Kidney (tissue), 13 donors: ENCODE measurements at regions not wholly inside any gene's neighbourhood (a gene's known extent, or its start where the extent isn't known, plus 50 kb on each side); places are given as distances from the start of the nearest gene placed in this dataset.
A peak's percentile ranks its signal among the peaks of the same experiment; 100 is the strongest.

Source experiments
- DNase-seq, 5 donors: peaks; one replicate each; pipeline ENCODE4 v3.0.0-alpha.2; 2013 to 2020
- FAIRE-seq: peaks from 2 replicates; lab custom pipeline; 2012; peaks lifted over from hg19 to GRCh38; lab: Jason Lieb, UNC
- H3K27ac ChIP-seq, 2 donors: one replicate each; pipeline ENCODE4 v1.7.0; 2013; ENCODE audit warnings: low read depth in 2 of 2, low read length in 2 of 2, inconsistent platforms in 1 of 2
- H3K27me3 ChIP-seq: one replicate; pipeline ENCODE4 v1.7.1; 2013; ENCODE audit warnings: low read length, inconsistent platforms; ENCODE audit not compliant: control insufficient read depth, insufficient read depth
- H3K36me3 ChIP-seq, 3 donors: one replicate each; pipeline versions ENCODE4 v1.7.0 to v1.7.1; 2013; ENCODE audit warnings: low read length in 3 of 3, control low read depth in 1 of 3, inconsistent platforms in 1 of 3; ENCODE audit not compliant: insufficient read depth in 3 of 3, control insufficient read depth in 2 of 3
- H3K4me1 ChIP-seq, 3 donors: one replicate each; pipeline versions ENCODE4 v1.7.0 to v1.7.1; 2013; ENCODE audit warnings: low read length in 3 of 3, inconsistent platforms in 1 of 3, low read depth in 1 of 3; ENCODE audit not compliant: control insufficient read depth in 2 of 3, insufficient read depth in 2 of 3
- H3K4me3 ChIP-seq, 3 donors: one replicate each; pipeline versions ENCODE4 v1.7.0 to v1.8.1; 2013; ENCODE audit warnings: low read length in 3 of 3, control low read depth in 1 of 3, inconsistent platforms in 1 of 3
- H3K9ac ChIP-seq, 3 donors: one replicate each; pipeline versions ENCODE4 v1.7.0 to v1.7.1; 2013; ENCODE audit warnings: low read length in 3 of 3, control low read depth in 1 of 3, inconsistent platforms in 1 of 3
- H3K9me3 ChIP-seq, 3 donors: one replicate each; pipeline versions ENCODE4 v1.7.0 to v1.7.1; 2013; ENCODE audit warnings: low read length in 3 of 3, control low read depth in 1 of 3, inconsistent platforms in 1 of 3; ENCODE audit not compliant: control insufficient read depth in 2 of 3, insufficient read depth in 1 of 3
- CTCF ChIP-seq: IDR thresholded peaks from 3 replicates; pipeline ENCODE4 v1.5.1; 2012; ENCODE audit warnings: mild to moderate bottlenecking, moderate library complexity, borderline replicate concordance; ENCODE audit not compliant: insufficient read depth; ENCODE audit errors: extremely low read depth
- intact Hi-C: fragments of 100-400 bp; cut with DNase I; formaldehyde crosslinking; loops from one replicate; pipeline ENCODE4 v1.11.1; 2022
- donor health status: control.
- donor health status: control.
- donor health status: control.
- donor health status: control.
- donor health status: control.
- donor health status: DM: yes; HTN: yes; CAD: no.
- donor health status: Normal renal cell carcinoma (clear cell type).

GRCh38 chr5:159773062-159773924 lies 143.0 kb upstream of the ADRA1B start:
- intact Hi-C loops, result no loop called here
- Histone ChIP-seq H3K4me1 (peaks cover 0 to 8% (median 3%) of the 10 kb centered on the region in 3 donors), H3K4me3 (peak overlapping the region in 2 of 3 donors; percentile 28 to 55), H3K27me3 (no peaks in the 10 kb centered on the region), H3K9ac (peak overlapping the region in 2 of 3 donors; percentile 48 to 51), H3K9me3 (no peaks in the 10 kb centered on the region), H3K36me3 (no peaks in the 10 kb centered on the region), H3K27ac (no peak overlapping the region)
- TF ChIP-seq CTCF, result peak; percentile 32
- FAIRE-seq, result no peak
- peak; percentile 72 to 91 (median 77) for DNase-seq

GRCh38 chr5:159774476-159775031 lies 141.7 kb upstream of the ADRA1B start:
- Histone ChIP-seq H3K27me3 (no peaks in the 10 kb centered on the region), H3K27ac (no peak overlapping the region), H3K9me3 (no peaks in the 10 kb centered on the region), H3K36me3 (no peaks in the 10 kb centered on the region), H3K9ac (no peak overlapping the region), H3K4me1 (peaks cover 0 to 8% (median 3%) of the 10 kb centered on the region in 3 donors), H3K4me3 (no peak overlapping the region)
- intact Hi-C loops, result no loop called here
- FAIRE-seq (no peak), DNase-seq (no peak)
- TF ChIP-seq CTCF, result no peak

- H3K9me3 ChIP-seq, result no peaks in the 10 kb centered on the region
- intact Hi-C loops, result no loop called here
- no peak for DNase-seq
These were observed 140.4 kb upstream of the ADRA1B start for GRCh38 chr5:159775890-159776289.

More at GRCh38 chr5:159775890-159776289, 140.4 kb upstream of the ADRA1B start:
- no peak overlapping the region for H3K9ac ChIP-seq
- H3K4me1 ChIP-seq, result peaks cover 0 to 8% (median 3%) of the 10 kb centered on the region in 3 donors
- H3K27ac ChIP-seq, result no peak overlapping the region
- FAIRE-seq, result no peak
- no peaks in the 10 kb centered on the region for H3K27me3 ChIP-seq
- H3K4me3 ChIP-seq, result no peak overlapping the region
- no peak for TF ChIP-seq CTCF
- H3K36me3 ChIP-seq, result no peaks in the 10 kb centered on the region
